ENCODE measurements at regions not wholly inside any gene's neighbourhood (a gene's known extent, or its start where the extent isn't known, plus 50 kb on each side); places are given as distances from the start of the nearest gene placed in this dataset.

DNA sequence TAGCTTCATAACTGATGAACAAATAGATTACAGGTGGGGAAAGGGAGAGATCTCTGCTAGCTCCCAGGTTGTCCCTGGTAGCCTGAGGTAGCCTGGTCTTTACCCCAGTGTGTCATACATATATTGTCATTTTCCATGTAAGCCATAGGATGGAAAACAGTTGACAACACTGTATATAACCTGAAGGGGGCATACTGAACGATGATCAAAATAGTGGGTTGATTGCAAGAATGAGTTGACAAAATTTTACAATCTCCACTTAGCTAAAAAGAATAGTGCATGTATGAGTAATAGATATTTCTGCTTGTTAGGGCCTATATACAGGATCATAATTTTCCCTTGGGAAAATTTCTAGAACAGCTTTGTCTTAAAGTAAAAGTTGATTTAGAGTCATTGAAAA is 304.1 kb upstream of the HAND2 start (continued):
- TF ChIP-seq BHLHE40 (IDR thresholded peaks at IDR 0.05; ENCODE audit: low read length) (no peak), L3MBTL2 (IDR thresholded peaks at IDR 0.05) (no peak), JUN (IDR thresholded peaks at IDR 0.05; ENCODE audit: borderline replicate concordance, low read depth, low read length) (no peak), JUN (CRISPR knock-in tag; IDR thresholded peaks at IDR 0.05; ENCODE audit: borderline replicate concordance) (no peak), NRF1 (conservative IDR thresholded peaks at IDR 0.05 in 1 of 2, IDR thresholded peaks at IDR 0.05 in 1 of 2) (no peak), ZNF717 (CRISPR knock-in tag; IDR thresholded peaks at IDR 0.05) (no peak), POLR2A (conservative IDR thresholded peaks at IDR 0.05) (no peak), HMBOX1 (IDR thresholded peaks at IDR 0.05) (no peak), TCF3 (CRISPR knock-in tag; IDR thresholded peaks at IDR 0.05) (no peak), NFE2 (IDR thresholded peaks at IDR 0.05; ENCODE audit: low read depth) (peak; percentile 73), MAFG (tag; conservative IDR thresholded peaks at IDR 0.05) (peak; percentile 63), YY1 (IDR thresholded peaks at IDR 0.05; ENCODE audit: borderline replicate concordance in 1 of 3, control insufficient read depth in 1 of 3, extremely low read depth in 1 of 3, insufficient read depth in 3 of 3, insufficient read length in 1 of 3, insufficient replicate concordance in 2 of 3, low read depth in 1 of 3, low read length in 2 of 3) (no peak)
- TF ChIP-seq, protein P1, sequence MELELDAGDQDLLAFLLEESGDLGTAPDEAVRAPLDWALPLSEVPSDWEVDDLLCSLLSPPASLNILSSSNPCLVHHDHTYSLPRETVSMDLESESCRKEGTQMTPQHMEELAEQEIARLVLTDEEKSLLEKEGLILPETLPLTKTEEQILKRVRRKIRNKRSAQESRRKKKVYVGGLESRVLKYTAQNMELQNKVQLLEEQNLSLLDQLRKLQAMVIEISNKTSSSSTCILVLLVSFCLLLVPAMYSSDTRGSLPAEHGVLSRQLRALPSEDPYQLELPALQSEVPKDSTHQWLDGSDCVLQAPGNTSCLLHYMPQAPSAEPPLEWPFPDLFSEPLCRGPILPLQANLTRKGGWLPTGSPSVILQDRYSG (tag; conservative IDR thresholded peaks at IDR 0.05; ENCODE audit: low read depth): no peak
- TF ChIP-seq, protein P2, sequence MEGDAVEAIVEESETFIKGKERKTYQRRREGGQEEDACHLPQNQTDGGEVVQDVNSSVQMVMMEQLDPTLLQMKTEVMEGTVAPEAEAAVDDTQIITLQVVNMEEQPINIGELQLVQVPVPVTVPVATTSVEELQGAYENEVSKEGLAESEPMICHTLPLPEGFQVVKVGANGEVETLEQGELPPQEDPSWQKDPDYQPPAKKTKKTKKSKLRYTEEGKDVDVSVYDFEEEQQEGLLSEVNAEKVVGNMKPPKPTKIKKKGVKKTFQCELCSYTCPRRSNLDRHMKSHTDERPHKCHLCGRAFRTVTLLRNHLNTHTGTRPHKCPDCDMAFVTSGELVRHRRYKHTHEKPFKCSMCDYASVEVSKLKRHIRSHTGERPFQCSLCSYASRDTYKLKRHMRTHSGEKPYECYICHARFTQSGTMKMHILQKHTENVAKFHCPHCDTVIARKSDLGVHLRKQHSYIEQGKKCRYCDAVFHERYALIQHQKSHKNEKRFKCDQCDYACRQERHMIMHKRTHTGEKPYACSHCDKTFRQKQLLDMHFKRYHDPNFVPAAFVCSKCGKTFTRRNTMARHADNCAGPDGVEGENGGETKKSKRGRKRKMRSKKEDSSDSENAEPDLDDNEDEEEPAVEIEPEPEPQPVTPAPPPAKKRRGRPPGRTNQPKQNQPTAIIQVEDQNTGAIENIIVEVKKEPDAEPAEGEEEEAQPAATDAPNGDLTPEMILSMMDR (IDR thresholded peaks at IDR 0.05 in 2 of 3, conservative IDR thresholded peaks at IDR 0.05 in 1 of 3; ENCODE audit: insufficient read depth in 2 of 3, low read depth in 1 of 3, low read length in 3 of 3): peak in 1 of 3 experiments; percentile 30; a peak in 2 of 6 replicates
- TF ChIP-seq, protein P3, sequence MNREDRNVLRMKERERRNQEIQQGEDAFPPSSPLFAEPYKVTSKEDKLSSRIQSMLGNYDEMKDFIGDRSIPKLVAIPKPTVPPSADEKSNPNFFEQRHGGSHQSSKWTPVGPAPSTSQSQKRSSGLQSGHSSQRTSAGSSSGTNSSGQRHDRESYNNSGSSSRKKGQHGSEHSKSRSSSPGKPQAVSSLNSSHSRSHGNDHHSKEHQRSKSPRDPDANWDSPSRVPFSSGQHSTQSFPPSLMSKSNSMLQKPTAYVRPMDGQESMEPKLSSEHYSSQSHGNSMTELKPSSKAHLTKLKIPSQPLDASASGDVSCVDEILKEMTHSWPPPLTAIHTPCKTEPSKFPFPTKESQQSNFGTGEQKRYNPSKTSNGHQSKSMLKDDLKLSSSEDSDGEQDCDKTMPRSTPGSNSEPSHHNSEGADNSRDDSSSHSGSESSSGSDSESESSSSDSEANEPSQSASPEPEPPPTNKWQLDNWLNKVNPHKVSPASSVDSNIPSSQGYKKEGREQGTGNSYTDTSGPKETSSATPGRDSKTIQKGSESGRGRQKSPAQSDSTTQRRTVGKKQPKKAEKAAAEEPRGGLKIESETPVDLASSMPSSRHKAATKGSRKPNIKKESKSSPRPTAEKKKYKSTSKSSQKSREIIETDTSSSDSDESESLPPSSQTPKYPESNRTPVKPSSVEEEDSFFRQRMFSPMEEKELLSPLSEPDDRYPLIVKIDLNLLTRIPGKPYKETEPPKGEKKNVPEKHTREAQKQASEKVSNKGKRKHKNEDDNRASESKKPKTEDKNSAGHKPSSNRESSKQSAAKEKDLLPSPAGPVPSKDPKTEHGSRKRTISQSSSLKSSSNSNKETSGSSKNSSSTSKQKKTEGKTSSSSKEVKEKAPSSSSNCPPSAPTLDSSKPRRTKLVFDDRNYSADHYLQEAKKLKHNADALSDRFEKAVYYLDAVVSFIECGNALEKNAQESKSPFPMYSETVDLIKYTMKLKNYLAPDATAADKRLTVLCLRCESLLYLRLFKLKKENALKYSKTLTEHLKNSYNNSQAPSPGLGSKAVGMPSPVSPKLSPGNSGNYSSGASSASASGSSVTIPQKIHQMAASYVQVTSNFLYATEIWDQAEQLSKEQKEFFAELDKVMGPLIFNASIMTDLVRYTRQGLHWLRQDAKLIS (CRISPR knock-in tag; IDR thresholded peaks at IDR 0.05): no peak
- TF ChIP-seq, protein P4, sequence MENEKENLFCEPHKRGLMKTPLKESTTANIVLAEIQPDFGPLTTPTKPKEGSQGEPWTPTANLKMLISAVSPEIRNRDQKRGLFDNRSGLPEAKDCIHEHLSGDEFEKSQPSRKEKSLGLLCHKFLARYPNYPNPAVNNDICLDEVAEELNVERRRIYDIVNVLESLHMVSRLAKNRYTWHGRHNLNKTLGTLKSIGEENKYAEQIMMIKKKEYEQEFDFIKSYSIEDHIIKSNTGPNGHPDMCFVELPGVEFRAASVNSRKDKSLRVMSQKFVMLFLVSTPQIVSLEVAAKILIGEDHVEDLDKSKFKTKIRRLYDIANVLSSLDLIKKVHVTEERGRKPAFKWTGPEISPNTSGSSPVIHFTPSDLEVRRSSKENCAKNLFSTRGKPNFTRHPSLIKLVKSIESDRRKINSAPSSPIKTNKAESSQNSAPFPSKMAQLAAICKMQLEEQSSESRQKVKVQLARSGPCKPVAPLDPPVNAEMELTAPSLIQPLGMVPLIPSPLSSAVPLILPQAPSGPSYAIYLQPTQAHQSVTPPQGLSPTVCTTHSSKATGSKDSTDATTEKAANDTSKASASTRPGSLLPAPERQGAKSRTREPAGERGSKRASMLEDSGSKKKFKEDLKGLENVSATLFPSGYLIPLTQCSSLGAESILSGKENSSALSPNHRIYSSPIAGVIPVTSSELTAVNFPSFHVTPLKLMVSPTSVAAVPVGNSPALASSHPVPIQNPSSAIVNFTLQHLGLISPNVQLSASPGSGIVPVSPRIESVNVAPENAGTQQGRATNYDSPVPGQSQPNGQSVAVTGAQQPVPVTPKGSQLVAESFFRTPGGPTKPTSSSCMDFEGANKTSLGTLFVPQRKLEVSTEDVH (IDR thresholded peaks at IDR 0.05; ENCODE audit: low read depth, partially characterized antibody): no peak

Data from K562 (cell line).